ENCODE measurements at regions not wholly inside any gene's neighbourhood (a gene's known extent, or its start where the extent isn't known, plus 50 kb on each side); places are given as distances from the start of the nearest gene placed in this dataset.
"Not testable (repeated sequence)": the region's sequence is repeated elsewhere in the genome, so short reads cannot be mapped to it uniquely, and the experiment has no call there.

DNA sequence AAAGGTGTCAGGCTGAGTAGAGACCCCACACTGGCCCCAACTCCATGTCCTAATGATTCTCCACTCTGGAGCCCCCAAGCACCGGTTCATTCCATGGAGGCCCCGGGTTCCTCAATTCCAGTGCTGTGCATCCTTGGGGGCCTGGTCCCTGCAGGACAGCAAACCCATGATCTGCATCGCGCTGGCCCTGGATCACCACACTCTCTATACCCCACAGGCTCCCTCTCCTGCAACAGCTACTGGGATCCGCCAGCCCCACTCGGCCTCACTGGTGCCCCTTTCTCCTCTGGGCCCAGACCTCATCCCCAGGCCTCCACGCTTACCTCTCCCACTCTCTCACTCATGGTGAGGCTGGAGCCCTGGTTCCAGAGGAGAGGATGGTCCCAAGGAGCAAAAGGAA, 68.6 kb upstream of the TUBA3E start:
- H3K27me3 ChIP-seq (ENCODE audit: control insufficient read depth in 1 of 2, insufficient read depth in 2 of 2, low read length in 1 of 2); H3K27ac ChIP-seq (ENCODE audit: low read depth in 1 of 2, low read length in 2 of 2); H3K36me3 ChIP-seq (ENCODE audit: control insufficient read depth in 1 of 2, insufficient read depth in 2 of 2, low read length in 1 of 2); H3K4me1 ChIP-seq (ENCODE audit: control insufficient read depth in 1 of 2, insufficient read depth in 2 of 2, low read length in 2 of 2); ATAC-seq (ENCODE audit: low FRiP score); H3K4me3 ChIP-seq (ENCODE audit: low read length in 2 of 2); intact Hi-C loops (cut with DNase I); H3K9me3 ChIP-seq (ENCODE audit: control insufficient read depth, low read length); DNase-seq: not testable (repeated sequence)
- WGBS, 2 donors: 92 to 96% methylated on average over 7 of the region's 7 CpGs

- H3K9me3 ChIP-seq (ENCODE audit: control insufficient read depth, low read length); DNase-seq; intact Hi-C loops (cut with DNase I); H3K4me1 ChIP-seq (ENCODE audit: control insufficient read depth in 1 of 2, insufficient read depth in 2 of 2, low read length in 2 of 2); H3K4me3 ChIP-seq (ENCODE audit: low read length in 2 of 2); ATAC-seq (ENCODE audit: low FRiP score); H3K36me3 ChIP-seq (ENCODE audit: control insufficient read depth in 1 of 2, insufficient read depth in 2 of 2, low read length in 1 of 2); H3K27me3 ChIP-seq (ENCODE audit: control insufficient read depth in 1 of 2, insufficient read depth in 2 of 2, low read length in 1 of 2); H3K27ac ChIP-seq (ENCODE audit: low read depth in 1 of 2, low read length in 2 of 2): not testable (repeated sequence)
- WGBS, 2 donors: 81 to 85% methylated on average over 10 to 11 of the region's 12 CpGs
These were observed 67.5 kb upstream of the TUBA3E start for GRCh38 chr2:130265570-130266247.

- intact Hi-C loops (cut with DNase I); H3K4me1 ChIP-seq (ENCODE audit: control insufficient read depth in 1 of 2, insufficient read depth in 2 of 2, low read length in 2 of 2); H3K36me3 ChIP-seq (ENCODE audit: control insufficient read depth in 1 of 2, insufficient read depth in 2 of 2, low read length in 1 of 2); ATAC-seq (ENCODE audit: low FRiP score); H3K9me3 ChIP-seq (ENCODE audit: control insufficient read depth, low read length); H3K27ac ChIP-seq (ENCODE audit: low read depth in 1 of 2, low read length in 2 of 2); H3K27me3 ChIP-seq (ENCODE audit: control insufficient read depth in 1 of 2, insufficient read depth in 2 of 2, low read length in 1 of 2); DNase-seq; H3K4me3 ChIP-seq (ENCODE audit: low read length in 2 of 2): not testable (repeated sequence)
- 88 to 91% methylated on average over 7 to 9 of the region's 9 CpGs for WGBS, 2 donors
These were observed 66.7 kb upstream of the TUBA3E start for GRCh38 chr2:130264901-130265320.

DNA sequence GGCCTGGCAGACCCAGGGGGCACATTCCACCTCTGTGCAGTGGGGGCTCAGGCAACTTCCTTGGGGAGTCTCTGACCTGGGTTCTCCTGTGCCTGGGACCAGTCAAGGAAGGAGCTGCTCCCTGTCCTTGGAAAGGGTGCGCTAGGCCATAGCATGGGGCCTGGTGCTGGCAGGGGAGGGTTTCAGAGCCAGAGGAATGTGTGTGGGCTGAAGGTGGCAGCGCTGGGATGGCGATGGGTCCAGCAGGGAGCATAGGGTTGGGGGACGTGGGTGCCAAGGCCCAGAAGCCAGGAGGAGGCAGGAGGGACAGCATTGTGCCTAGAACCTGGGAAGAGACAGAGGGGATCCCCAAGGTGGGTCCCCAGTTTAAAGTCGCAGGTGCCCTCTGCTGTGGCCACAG, 66.3 kb upstream of the TUBA3E start:
- intact Hi-C loops (cut with DNase I): no loop called here
- Histone ChIP-seq H3K9me3 (ENCODE audit: control insufficient read depth, low read length) (no peaks in the 10 kb centered on the region), H3K27me3 (ENCODE audit: control insufficient read depth in 1 of 2, insufficient read depth in 2 of 2, low read length in 1 of 2) (no peaks in the 10 kb centered on the region), H3K4me3 (ENCODE audit: low read length in 2 of 2) (no peak overlapping the region), H3K4me1 (ENCODE audit: control insufficient read depth in 1 of 2, insufficient read depth in 2 of 2, low read length in 2 of 2) (no peaks in the 10 kb centered on the region), H3K36me3 (ENCODE audit: control insufficient read depth in 1 of 2, insufficient read depth in 2 of 2, low read length in 1 of 2) (no peaks in the 10 kb centered on the region), H3K27ac (ENCODE audit: low read depth in 1 of 2, low read length in 2 of 2) (no peak overlapping the region)
- DNase-seq (no peak), ATAC-seq (ENCODE audit: low FRiP score) (no peak)
- 75 to 89% methylated on average over 4 to 5 of the region's 5 CpGs for WGBS, 2 donors

- WGBS, 2 donors: 85 to 87% methylated on average over 7 of the region's 7 CpGs
- intact Hi-C loops (cut with DNase I): no loop called here
- Histone ChIP-seq H3K4me1 (ENCODE audit: control insufficient read depth in 1 of 2, insufficient read depth in 2 of 2, low read length in 2 of 2) (no peaks in the 10 kb centered on the region), H3K27ac (ENCODE audit: low read depth in 1 of 2, low read length in 2 of 2) (no peak overlapping the region), H3K27me3 (ENCODE audit: control insufficient read depth in 1 of 2, insufficient read depth in 2 of 2, low read length in 1 of 2) (no peaks in the 10 kb centered on the region), H3K9me3 (ENCODE audit: control insufficient read depth, low read length) (no peaks in the 10 kb centered on the region), H3K36me3 (ENCODE audit: control insufficient read depth in 1 of 2, insufficient read depth in 2 of 2, low read length in 1 of 2) (no peaks in the 10 kb centered on the region), H3K4me3 (ENCODE audit: low read length in 2 of 2) (no peak overlapping the region)
- DNase-seq (no peak), ATAC-seq (ENCODE audit: low FRiP score) (no peak)
These were observed 65.8 kb upstream of the TUBA3E start for GRCh38 chr2:130264046-130264445.

- intact Hi-C loops (cut with DNase I): no loop called here
- Histone ChIP-seq H3K4me3 (ENCODE audit: low read length in 2 of 2) (no peak overlapping the region), H3K4me1 (ENCODE audit: control insufficient read depth in 1 of 2, insufficient read depth in 2 of 2, low read length in 2 of 2) (no peaks in the 10 kb centered on the region), H3K27ac (ENCODE audit: low read depth in 1 of 2, low read length in 2 of 2) (no peak overlapping the region), H3K9me3 (ENCODE audit: control insufficient read depth, low read length) (no peaks in the 10 kb centered on the region), H3K36me3 (ENCODE audit: control insufficient read depth in 1 of 2, insufficient read depth in 2 of 2, low read length in 1 of 2) (no peaks in the 10 kb centered on the region), H3K27me3 (ENCODE audit: control insufficient read depth in 1 of 2, insufficient read depth in 2 of 2, low read length in 1 of 2) (no peaks in the 10 kb centered on the region)
- WGBS, 2 donors: 81 to 83% methylated on average over 7 of the region's 7 CpGs
- DNase-seq (no peak), ATAC-seq (ENCODE audit: low FRiP score) (no peak)
These were observed 65.4 kb upstream of the TUBA3E start for GRCh38 chr2:130263606-130264005.

- H3K4me1 ChIP-seq (ENCODE audit: control insufficient read depth in 1 of 2, insufficient read depth in 2 of 2, low read length in 2 of 2): no peaks in the 10 kb centered on the region
- ATAC-seq (ENCODE audit: low FRiP score) (no peak), DNase-seq (no peak)
- intact Hi-C loops (cut with DNase I): no loop called here
- H3K4me3 ChIP-seq (ENCODE audit: low read length in 2 of 2): no peak overlapping the region
- H3K9me3 ChIP-seq (ENCODE audit: control insufficient read depth, low read length): no peaks in the 10 kb centered on the region
- H3K27me3 ChIP-seq (ENCODE audit: control insufficient read depth in 1 of 2, insufficient read depth in 2 of 2, low read length in 1 of 2): no peaks in the 10 kb centered on the region
- no peak overlapping the region for H3K27ac ChIP-seq (ENCODE audit: low read depth in 1 of 2, low read length in 2 of 2)
- 42 to 46% methylated on average over 11 of the region's 11 CpGs for WGBS, 2 donors
- no peaks in the 10 kb centered on the region for H3K36me3 ChIP-seq (ENCODE audit: control insufficient read depth in 1 of 2, insufficient read depth in 2 of 2, low read length in 1 of 2)
These were observed 63.9 kb upstream of the TUBA3E start for GRCh38 chr2:130261970-130262760.

GRCh38 chr2:130261099-130261498, 62.9 kb upstream of the TUBA3E start:
- Histone ChIP-seq H3K9me3 (ENCODE audit: control insufficient read depth, low read length) (no peaks in the 10 kb centered on the region), H3K36me3 (ENCODE audit: control insufficient read depth in 1 of 2, insufficient read depth in 2 of 2, low read length in 1 of 2) (no peaks in the 10 kb centered on the region), H3K4me1 (ENCODE audit: control insufficient read depth in 1 of 2, insufficient read depth in 2 of 2, low read length in 2 of 2) (no peaks in the 10 kb centered on the region), H3K27me3 (ENCODE audit: control insufficient read depth in 1 of 2, insufficient read depth in 2 of 2, low read length in 1 of 2) (no peaks in the 10 kb centered on the region), H3K27ac (ENCODE audit: low read depth in 1 of 2, low read length in 2 of 2) (no peak overlapping the region), H3K4me3 (ENCODE audit: low read length in 2 of 2) (no peak overlapping the region)
- 58 to 62% methylated on average over 10 of the region's 10 CpGs for WGBS, 2 donors
- DNase-seq (no peak), ATAC-seq (ENCODE audit: low FRiP score) (no peak)
- intact Hi-C loops (cut with DNase I): no loop called here

- H3K27me3 ChIP-seq (ENCODE audit: control insufficient read depth in 1 of 2, insufficient read depth in 2 of 2, low read length in 1 of 2): no peaks in the 10 kb centered on the region
- 7 to 19% methylated on average over 4 of the region's 4 CpGs for WGBS, 2 donors
These were observed 61.4 kb upstream of the TUBA3E start for GRCh38 chr2:130259594-130259993.

More at GRCh38 chr2:130259594-130259993, 61.4 kb upstream of the TUBA3E start:
- ATAC-seq (ENCODE audit: low FRiP score): no peak
- H3K36me3 ChIP-seq (ENCODE audit: control insufficient read depth in 1 of 2, insufficient read depth in 2 of 2, low read length in 1 of 2): no peaks in the 10 kb centered on the region
- no peak overlapping the region for H3K4me3 ChIP-seq (ENCODE audit: low read length in 2 of 2)
- DNase-seq: no peak
- H3K27ac ChIP-seq (ENCODE audit: low read depth in 1 of 2, low read length in 2 of 2): no peak overlapping the region
- H3K4me1 ChIP-seq (ENCODE audit: control insufficient read depth in 1 of 2, insufficient read depth in 2 of 2, low read length in 2 of 2): no peaks in the 10 kb centered on the region
- H3K9me3 ChIP-seq (ENCODE audit: control insufficient read depth, low read length): no peaks in the 10 kb centered on the region
- intact Hi-C loops (cut with DNase I): no loop called here

Measured in aorta (tissue), 5 donors.